Prostate gland (tissue), 2 donors: ENCODE measurements at regions not wholly inside any gene's neighbourhood (a gene's known extent, or its start where the extent isn't known, plus 50 kb on each side); places are given as distances from the start of the nearest gene placed in this dataset.
A peak's percentile ranks its signal among the peaks of the same experiment; 100 is the strongest.

Experiments used
- DNase-seq: peaks from one replicate; pipeline ENCODE4 v3.0.0-alpha.2; 2019; ENCODE audit warnings: low spot score
- H3K27ac ChIP-seq, 2 donors: fragments of 200-600 bp; sonication (generic); 2 replicates each; pipeline ENCODE4 v1.5.1; 2017 to 2019
- H3K27me3 ChIP-seq: fragments of 200-600 bp; sonication (generic); replicated peaks from 2 replicates; pipeline ENCODE4 v1.5.1; 2019; ENCODE audit not compliant: insufficient read depth
- H3K36me3 ChIP-seq, 2 donors: fragments of 200-600 bp; sonication (generic); 1 replicate in 1 of 2; 2 replicates in 1 of 2; pipeline versions ENCODE4 v1.5.1 to v1.8.1; 2017 to 2019
- H3K4me1 ChIP-seq: fragments of 200-600 bp; sonication (generic); replicated peaks from 2 replicates; pipeline ENCODE4 v1.5.1; 2019
- H3K4me3 ChIP-seq, 2 donors: fragments of 200-600 bp; sonication (generic); 2 replicates each; pipeline ENCODE4 v1.5.1; 2017 to 2019
- H3K9me3 ChIP-seq: fragments of 200-600 bp; sonication (generic); 2 replicates; pipeline ENCODE4 v1.5.1; 2017
- CTCF ChIP-seq, 4 experiments: fragments of 200-600 bp in 2 of 4; fragments of 450-650 bp in 2 of 4; sonication (generic) in 2 of 4; IDR thresholded peaks; 1 replicate in 3 of 4; 2 replicates in 1 of 4; pipeline ENCODE4 v1.5.1; 2016 to 2019; ENCODE audit warnings: antibody characterized with exemption in 4 of 4, mild to moderate bottlenecking in 2 of 4, moderate library complexity in 2 of 4
- POLR2A ChIP-seq: fragments of 450-650 bp; IDR thresholded peaks from one replicate; pipeline ENCODE4 v1.6.1; 2016; ENCODE audit warnings: antibody characterized with exemption, mild to moderate bottlenecking
- POLR2AphosphoS5 ChIP-seq: sonication (generic); formaldehyde crosslinking; IDR thresholded peaks from one replicate; pipeline ENCODE4 v1.6.1; 2017; ENCODE audit warnings: antibody characterized with exemption
- WGBS: methylation state at CpG from one replicate; pipeline ENCODE4 v1.1.5; 2018; 5-methylcytosine and 5-hydroxymethylcytosine counted together
- intact Hi-C: fragments of 100-400 bp; cut with DNase I; formaldehyde crosslinking; loops from one replicate; pipeline ENCODE4 v1.14.2; 2022

GRCh38 chr22:46072981-46073682 lies 77.2 kb upstream of the PPARA start:
- TF ChIP-seq CTCF (IDR thresholded peaks at IDR 0.05): no peak
- no peak for TF ChIP-seq POLR2AphosphoS5
- TF ChIP-seq POLR2A: no peak
- no peaks in the 10 kb centered on the region for H3K27me3 ChIP-seq
- 4% methylated on average over 16 of the region's 16 CpGs for WGBS
- H3K4me3 ChIP-seq: peak overlapping the region; percentile 78 to 93
- H3K9me3 ChIP-seq: no peaks in the 10 kb centered on the region
- peak overlapping the region; percentile 96 to 99 for H3K27ac ChIP-seq
- no peaks in the 10 kb centered on the region for H3K36me3 ChIP-seq
- no peak for DNase-seq
- intact Hi-C loops: no loop called here
- H3K4me1 ChIP-seq: peaks cover 3% of the 10 kb centered on the region

- H3K4me1 ChIP-seq: peaks cover 11% of the 10 kb centered on the region
- DNase-seq: no peak
Observed at GRCh38 chr22:46073683-46074504, 76.4 kb upstream of the PPARA start.

GRCh38 chr22:46074771-46075551 lies 75.4 kb upstream of the PPARA start:
- H3K27ac ChIP-seq: peak overlapping the region; percentile 96 to 99
- 4% methylated on average over 19 of the region's 19 CpGs for WGBS
- intact Hi-C loops: loop anchor here (5.0 kb wide), 1 partner anchor 37 kb away; no protein-coding TSS in a partner anchor
- peak overlapping the region; percentile 78 to 93 for H3K4me3 ChIP-seq
- TF ChIP-seq POLR2A (no peak), POLR2AphosphoS5 (peak; percentile 3)
- peaks cover 22% of the 10 kb centered on the region for H3K4me1 ChIP-seq
- DNase-seq: no peak
- H3K9me3 ChIP-seq: no peaks in the 10 kb centered on the region
- H3K36me3 ChIP-seq: no peaks in the 10 kb centered on the region
- no peaks in the 10 kb centered on the region for H3K27me3 ChIP-seq

More at GRCh38 chr22:46073683-46074504, 76.4 kb upstream of the PPARA start:
- WGBS: 13% methylated on average over 28 of the region's 28 CpGs
- TF ChIP-seq CTCF (IDR thresholded peaks at IDR 0.05) (no peak), POLR2AphosphoS5 (peak; percentile 14)
- Histone ChIP-seq H3K36me3 (no peaks in the 10 kb centered on the region), H3K27ac (peak overlapping the region; percentile 96 to 99), H3K9me3 (no peaks in the 10 kb centered on the region), H3K4me3 (peak overlapping the region; percentile 78 to 93), H3K27me3 (no peaks in the 10 kb centered on the region)
- intact Hi-C loops: no loop called here

GRCh38 chr22:46075764-46076531 lies 74.4 kb upstream of the PPARA start:
- Histone ChIP-seq H3K27me3 (no peaks in the 10 kb centered on the region), H3K4me3 (peak overlapping the region; percentile 78 to 93), H3K27ac (peak overlapping the region; percentile 96 to 99), H3K4me1 (peaks cover 22% of the 10 kb centered on the region), H3K9me3 (no peaks in the 10 kb centered on the region), H3K36me3 (no peaks in the 10 kb centered on the region)
- no peak for TF ChIP-seq CTCF (IDR thresholded peaks at IDR 0.05)
- WGBS: 10% methylated on average over 15 of the region's 15 CpGs
- DNase-seq: no peak
- intact Hi-C loops: loop anchor here (5.0 kb wide), 1 partner anchor 36 kb away; no protein-coding TSS in a partner anchor
